Amygdala (tissue), 56 donors: ENCODE measurements at regions not wholly inside any gene's neighbourhood (a gene's known extent, or its start where the extent isn't known, plus 50 kb on each side); places are given as distances from the start of the nearest gene placed in this dataset.

Experiments used
- DNase-seq, 56 donors: peaks; one replicate each; lab custom pipeline; 2025; lab: John Stamatoyannopoulos, UW

GRCh38 chrX:110863883-110864282 lies 68.3 kb upstream of the CHRDL1 start:
- DNase-seq: no peak

DNA sequence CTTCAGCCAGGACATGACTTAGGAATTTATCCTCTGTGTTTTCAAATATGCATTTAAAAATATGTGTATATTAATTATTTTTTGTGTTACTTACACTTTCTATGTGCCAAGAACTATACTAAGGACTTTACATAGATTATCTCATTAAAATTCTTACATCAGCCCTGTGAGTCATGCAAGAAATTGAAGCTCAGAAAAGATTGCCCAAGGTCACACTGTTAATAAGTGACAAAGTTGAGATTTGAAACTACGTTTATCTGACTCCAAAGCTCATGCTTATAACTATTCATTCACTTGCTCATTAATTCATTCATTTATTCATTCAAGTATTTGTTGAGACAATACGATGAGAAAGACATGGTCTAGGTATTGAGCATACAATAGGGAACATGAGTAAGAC lies 62.9 kb upstream of the CHRDL1 start:
- no peak for DNase-seq

- DNase-seq: peak in 21 of 56 donors; percentile 0 to 16 (median 1)
Observed at GRCh38 chrX:110853610-110854009, 58.0 kb upstream of the CHRDL1 start.

GRCh38 chrX:110852180-110852579 lies 56.6 kb upstream of the CHRDL1 start:
- DNase-seq: no peak

DNA sequence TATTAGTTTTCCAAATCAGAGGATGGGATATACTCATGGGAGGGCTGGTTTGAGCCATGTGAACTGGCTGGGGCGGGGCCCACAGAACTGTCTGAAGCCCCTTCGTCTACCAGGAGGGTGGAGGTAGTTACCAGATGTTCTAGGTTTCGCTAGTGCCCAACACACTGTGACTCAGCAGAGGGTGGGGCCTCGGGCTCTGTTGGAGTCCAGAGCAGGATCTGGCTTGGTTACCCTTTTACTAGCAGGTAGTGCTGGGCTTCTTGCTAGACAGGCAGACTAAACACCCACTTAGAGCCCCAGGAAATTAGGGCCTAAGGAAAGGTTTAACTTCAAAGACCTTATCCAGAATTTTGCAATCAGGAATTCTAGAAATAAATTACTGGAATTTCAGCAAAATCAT lies 56.2 kb upstream of the CHRDL1 start:
- DNase-seq: no peak

GRCh38 chrX:110847334-110847733 lies 51.7 kb upstream of the CHRDL1 start:
- DNase-seq: peak in 2 of 56 donors; percentile 2 to 51

DNA sequence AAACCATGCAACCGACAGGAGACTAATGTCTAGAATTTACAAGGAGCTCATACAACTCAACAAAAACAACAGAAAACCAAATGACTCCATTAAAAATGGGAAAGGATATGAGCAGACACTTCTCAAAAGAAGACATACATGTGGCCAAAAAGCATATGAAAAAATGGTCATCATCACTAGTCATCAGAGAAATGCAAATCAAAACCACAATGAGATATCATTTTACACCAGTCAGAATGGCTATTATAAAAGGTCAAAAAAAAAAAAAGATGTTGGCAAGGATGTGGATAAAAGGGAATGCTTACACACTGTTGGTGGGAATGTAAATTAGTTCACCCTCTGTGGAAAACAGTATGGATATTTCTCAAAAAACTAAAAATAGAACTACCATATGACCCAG lies 50.5 kb upstream of the CHRDL1 start:
- DNase-seq: no peak
